ENCODE measurements at regions not wholly inside any gene's neighbourhood (a gene's known extent, or its start where the extent isn't known, plus 50 kb on each side); places are given as distances from the start of the nearest gene placed in this dataset.
"Not testable (repeated sequence)": the region's sequence is repeated elsewhere in the genome, so short reads cannot be mapped to it uniquely, and the experiment has no call there.

GRCh38 chr2:53188851-53189510 is 578.6 kb upstream of the CHAC2 start:
- FAIRE-seq = no peak

- no peak for FAIRE-seq
Observed at GRCh38 chr2:53183581-53183980, 584.0 kb upstream of the CHAC2 start.

DNA sequence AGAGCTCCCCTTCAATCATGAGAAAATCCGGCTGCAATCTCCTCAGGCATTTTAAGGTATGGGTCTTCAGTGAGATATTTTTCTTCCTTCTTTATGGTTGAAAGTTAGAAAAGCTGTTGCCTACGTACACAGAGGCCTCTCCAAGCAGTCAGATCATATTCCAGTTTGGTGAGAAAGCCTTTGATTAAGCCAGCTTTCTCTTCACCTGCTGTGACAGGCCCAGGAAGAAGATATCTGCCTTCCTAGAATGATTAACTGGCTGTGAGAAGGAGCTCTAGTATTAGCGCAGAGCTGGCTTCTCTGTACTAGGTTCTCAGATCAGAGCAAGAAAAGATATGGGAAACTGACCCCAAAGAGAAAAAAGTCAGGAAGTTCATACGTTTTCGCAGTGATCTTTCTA is 585.0 kb upstream of the CHAC2 start:
- no peak for FAIRE-seq

- FAIRE-seq = no peak
Observed at GRCh38 chr2:53181759-53182158, 585.8 kb upstream of the CHAC2 start.

DNA sequence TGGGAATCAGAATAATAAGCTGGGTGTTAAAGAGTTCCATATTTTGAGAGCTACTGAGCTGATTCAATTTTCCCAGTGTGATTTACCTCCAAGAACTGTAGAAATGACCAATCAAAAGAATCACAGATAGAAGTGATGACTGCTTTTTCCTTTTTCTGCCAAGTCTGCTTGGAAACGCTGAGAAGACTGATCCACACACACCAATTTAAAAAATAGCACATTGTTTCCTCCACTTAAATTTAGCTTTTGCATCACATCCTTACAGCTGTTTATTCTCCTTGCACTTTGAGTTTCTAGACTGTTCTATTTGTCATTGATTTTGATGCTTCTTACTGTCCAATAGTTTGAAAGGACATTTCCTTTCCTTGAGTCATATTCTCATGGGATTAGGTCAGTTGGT is 590.3 kb upstream of the CHAC2 start:
- no peak for FAIRE-seq

GRCh38 chr2:53174539-53174938 is 593.1 kb upstream of the CHAC2 start:
- no peak for FAIRE-seq

DNA sequence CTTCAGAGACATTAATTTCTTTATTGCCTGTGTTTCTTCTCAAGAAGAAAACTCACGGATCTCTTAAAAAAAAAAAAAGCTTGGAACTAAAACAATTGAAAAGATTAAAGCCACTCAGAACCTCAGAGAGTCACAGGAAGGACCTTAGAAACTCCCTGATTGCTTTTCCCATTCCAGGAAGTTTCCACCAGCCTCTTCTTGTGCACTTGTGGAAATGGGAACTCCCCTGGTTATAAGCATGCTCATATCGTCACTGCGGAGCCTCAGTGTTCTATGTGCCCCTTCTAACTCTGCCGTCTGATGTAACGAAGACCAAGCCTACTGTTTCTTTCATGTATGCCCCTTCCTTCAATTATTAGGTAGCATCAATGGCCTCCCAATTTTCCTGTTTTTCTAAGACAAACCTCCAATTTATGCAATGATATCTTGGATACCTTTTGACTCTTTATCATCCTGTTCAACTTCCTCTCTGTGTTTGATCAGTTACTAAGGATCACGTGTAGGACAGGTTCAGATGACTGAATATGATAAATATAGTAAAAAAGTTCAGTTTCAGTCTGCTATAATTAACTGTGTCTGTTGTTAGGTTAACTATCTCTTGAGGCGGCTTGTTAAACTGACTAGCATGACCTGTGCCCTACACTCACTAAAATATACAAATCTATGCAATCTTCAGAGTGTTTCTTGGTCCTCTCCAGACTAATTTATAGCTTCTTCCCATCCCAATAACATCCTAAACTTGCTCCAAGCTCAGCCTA is 593.7 kb upstream of the CHAC2 start:
- FAIRE-seq = no peak

DNA sequence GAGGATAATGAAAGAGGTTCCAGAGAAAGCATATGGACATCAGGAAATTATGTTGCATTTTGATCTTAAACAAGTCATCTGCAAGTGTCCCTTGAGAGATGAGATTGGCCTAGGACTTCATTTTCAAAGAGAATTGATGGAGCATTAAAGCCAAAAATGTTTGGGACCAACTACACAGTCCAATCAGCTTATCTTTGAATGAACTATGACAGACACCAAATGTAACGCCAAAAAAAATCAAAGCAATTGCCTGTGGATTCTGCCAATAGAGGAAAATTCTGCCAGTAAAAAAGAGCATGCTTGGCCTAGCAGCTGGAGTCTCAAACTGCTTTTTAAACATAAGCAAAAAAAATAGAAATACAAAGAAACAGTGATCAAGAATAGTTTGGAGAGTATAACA is 594.5 kb upstream of the CHAC2 start:
- FAIRE-seq = no peak

DNA sequence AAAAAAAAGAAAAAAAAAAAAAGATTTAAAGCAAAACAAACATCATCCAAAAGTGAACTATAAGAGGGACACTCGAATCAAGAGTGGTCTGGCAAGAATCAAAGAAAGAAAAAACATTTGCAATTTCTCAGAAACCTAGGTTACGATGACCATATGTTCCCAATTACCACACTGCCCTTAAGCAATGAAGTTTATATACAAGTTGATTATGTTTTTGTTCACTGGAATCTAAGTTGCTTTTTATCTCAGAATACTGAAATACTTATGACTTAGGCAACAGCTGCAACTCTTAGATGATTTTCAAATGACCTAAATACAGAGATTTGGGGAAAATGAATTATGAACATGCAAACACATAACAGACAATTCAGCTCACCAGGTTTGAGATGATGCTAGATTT is 597.1 kb upstream of the CHAC2 start:
- FAIRE-seq = no peak

DNA sequence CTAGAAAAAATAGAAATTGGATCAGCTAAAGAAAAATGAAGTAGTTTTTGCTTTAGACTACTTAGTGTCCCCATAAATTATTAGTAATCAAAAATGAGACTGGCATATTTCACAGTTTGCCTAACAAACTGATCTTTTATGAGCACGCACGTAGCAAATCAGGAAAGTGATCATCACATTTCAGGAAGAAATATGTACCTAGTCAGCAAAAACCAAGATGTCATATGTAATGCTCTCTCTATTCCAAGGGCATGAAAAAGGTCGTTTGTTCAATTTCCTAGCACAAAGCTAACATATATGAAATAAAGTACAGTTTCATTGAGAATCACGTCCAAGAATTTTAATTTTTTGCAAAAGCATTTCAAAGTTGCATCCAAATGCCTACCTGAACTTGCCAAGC is 600.4 kb upstream of the CHAC2 start:
- FAIRE-seq = no peak

GRCh38 chr2:53150146-53150545 is 617.5 kb upstream of the CHAC2 start:
- FAIRE-seq = no peak

DNA sequence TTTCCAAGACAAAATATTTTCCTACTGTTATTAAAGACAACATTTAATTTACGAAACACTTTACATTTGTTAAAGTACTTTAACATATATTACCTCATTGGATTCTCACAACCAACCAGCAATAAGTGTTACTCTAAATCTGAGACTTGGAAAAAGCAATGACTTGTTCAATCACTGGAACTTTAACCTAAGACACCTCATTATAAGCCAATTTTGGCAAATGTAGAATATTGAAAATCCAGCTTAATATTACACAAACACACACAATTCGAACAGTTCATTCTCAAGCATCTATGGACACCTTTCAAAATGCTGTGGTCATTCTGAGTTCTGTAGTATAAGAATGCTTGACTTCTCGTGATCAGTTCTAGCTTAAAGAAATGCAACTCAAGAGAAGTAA is 619.4 kb upstream of the CHAC2 start:
- no peak for FAIRE-seq

- no peak for FAIRE-seq
Observed at GRCh38 chr2:53131416-53131815, 636.2 kb upstream of the CHAC2 start.

DNA sequence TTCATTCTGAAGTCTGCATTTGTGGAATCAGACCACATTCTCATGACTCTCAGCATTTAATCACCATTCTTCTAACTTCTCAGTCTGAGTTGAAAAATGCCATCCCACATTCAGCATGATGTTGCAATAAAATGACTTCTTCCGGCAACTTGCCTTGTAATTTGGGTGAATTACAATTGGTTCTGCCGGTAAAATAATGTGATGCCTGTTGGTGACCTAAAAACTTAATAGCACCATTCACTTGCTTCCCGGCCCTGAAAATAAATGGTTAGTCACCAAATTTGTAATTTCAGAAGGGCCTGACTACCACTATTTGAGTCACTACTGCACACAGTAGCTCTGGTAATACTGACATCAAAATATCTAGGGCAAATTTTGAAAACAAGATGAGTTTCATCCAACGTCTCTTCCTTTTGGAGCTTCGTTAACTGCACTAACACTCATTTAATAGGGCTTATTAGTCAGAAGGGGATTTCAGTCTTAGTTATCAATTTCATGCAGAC is 637.1 kb upstream of the CHAC2 start:
- FAIRE-seq = no peak

GRCh38 chr2:53129851-53130250 is 637.8 kb upstream of the CHAC2 start:
- FAIRE-seq = no peak

DNA sequence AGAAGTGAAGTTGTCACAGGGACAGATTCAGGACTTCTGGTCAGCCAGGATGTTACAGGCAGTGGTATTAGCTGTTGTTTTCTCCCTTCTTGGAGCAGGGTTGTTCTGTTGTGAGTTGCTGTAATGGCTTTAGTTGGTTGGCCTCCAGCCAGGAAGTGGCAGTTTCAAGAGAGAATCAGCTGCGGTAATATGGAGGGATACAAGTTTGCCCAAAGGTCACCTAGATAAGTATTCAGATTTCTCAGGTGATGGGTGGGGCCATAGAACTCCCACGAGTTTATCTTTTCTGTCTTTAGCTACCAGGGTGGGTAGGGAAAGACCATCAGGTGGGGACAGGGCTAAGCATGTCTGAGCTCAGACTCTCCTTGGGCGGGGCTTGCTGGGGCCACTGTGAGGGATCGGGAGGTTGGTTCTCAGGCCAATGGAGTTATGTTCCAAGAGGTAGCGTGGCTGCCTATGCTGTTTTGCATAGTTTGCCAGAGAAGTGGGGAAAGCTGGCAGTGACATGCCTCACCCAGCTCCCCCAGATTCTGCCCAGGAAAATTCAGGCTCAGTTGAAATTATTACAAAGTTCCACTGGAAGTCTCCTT is 640.4 kb upstream of the CHAC2 start:
- no peak for FAIRE-seq

DNA sequence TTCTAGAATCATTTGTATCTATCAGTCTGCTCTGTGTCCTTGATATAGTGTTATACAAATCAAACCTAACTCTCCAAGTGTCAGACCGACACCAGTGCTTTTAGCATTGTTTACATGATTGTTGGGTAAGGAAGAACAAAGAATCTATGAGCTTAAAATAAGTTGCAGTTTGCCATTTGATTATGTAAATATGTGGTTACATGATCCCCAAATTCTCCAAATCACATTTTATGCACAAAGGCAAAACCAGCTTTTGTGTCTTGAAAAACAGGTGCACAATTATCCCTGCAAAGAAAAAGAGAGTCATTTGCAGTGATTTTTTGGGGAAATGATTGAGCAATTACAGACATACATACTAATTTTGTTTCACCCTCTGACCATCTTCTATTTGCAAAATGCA is 652.6 kb upstream of the CHAC2 start:
- FAIRE-seq = no peak

GRCh38 chr2:53114582-53114981 is 653.0 kb upstream of the CHAC2 start:
- no peak for FAIRE-seq

DNA sequence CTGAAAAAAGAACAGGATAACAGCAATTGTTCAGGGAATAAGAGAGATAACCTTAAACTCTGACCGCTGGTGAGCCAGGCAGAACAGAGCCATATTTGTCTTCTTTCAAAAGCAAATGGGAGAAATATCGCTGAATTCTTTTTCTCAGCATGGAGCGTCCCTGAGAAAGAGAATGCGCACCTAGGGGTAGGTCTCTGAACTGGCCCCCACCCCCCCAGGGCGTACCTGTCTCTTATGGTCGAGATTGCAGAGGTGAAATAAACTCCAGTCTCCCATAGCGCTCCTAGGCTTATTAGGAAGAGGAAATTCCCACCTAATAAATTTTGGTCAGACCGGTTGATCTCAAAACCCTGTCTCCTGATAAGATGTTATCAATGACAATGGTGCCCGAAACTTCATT is 655.2 kb upstream of the CHAC2 start:
- FAIRE-seq = not testable (repeated sequence)

DNA sequence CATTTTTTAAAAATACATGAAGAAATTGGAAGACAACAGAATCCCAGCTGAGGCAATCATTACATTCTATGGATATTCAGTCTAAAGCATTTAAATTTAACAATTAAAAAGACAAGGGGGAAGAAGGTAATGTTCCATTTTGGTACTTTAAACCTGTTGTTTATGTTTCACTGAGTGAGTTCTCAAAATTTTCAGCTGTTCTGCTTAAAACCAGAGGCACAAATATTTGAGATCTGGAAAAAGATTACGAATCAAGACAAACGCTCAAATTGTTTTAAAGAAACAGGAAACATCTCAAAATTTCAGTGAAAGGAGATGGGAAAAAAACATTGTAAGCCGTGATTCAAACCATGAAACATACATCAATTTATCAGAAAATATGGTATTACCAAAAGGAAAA is 656.2 kb upstream of the CHAC2 start:
- no peak for FAIRE-seq

GRCh38 chr2:53111004-53111403 is 656.6 kb upstream of the CHAC2 start:
- no peak for FAIRE-seq

GRCh38 chr2:53108246-53108645 is 659.4 kb upstream of the CHAC2 start:
- no peak for FAIRE-seq

DNA sequence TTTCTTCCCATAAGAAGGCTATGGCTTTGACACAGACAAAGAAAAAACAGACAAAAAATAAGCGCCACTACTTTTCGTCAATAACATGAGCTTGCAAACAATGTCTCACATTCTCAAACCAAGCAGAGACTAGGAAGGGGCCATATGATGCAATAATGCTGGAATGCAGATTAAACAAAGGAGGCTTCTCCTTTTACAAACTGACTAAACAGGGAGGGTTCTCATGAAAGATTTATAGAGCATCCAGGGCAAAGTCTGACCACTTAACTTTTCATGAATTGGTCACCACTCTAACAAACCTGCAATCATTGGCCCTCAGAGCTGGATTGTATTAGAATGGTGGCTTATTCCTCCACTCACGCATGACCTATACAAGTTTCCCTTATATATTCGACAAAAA is 663.3 kb upstream of the CHAC2 start:
- no peak for FAIRE-seq

- FAIRE-seq = no peak
Observed at GRCh38 chr2:53103679-53104078, 663.9 kb upstream of the CHAC2 start.
